HepG2 (cell line): ENCODE measurements at regions not wholly inside any gene's neighbourhood (a gene's known extent, or its start where the extent isn't known, plus 50 kb on each side); places are given as distances from the start of the nearest gene placed in this dataset.

Source experiments
- ATAC-seq: fragments of 200-7000 bp; cut with Tn5 transposase; 3 replicates; pipeline ENCODE4 v1.9.1; 2020; ENCODE audit warnings: mild to moderate bottlenecking, moderate library complexity
- BruUV-seq: library from RNA; stranded (reverse); fragments of 400-500 nt; replicated peaks from 2 replicates; lab custom pipeline; 2021; lab: Mats Ljungman, UMichigan
- CTCF ChIA-PET: fragments of 300-600 bp; formaldehyde crosslinking; extraction: SDS; loops from one replicate; lab custom pipeline; 2021; ENCODE audit warnings: low total read pairs, inconsistent platforms, low intra/inter-chr PET ratio; lab: Yijun Ruan, JAX
- POLR2A ChIA-PET: fragments of 350-600 bp; sonication (Branson Sonifier 250); formaldehyde crosslinking; loops from one replicate; lab custom pipeline; 2020; ENCODE audit warnings: antibody characterized with exemption, inconsistent platforms; lab: Yijun Ruan, JAX
- DNase-seq: peaks from one replicate; pipeline ENCODE4 v3.0.0-alpha.2; 2015; ENCODE audit warnings: low spot score
- FAIRE-seq: peaks from 3 replicates; lab custom pipeline; 2011; peaks lifted over from hg19 to GRCh38; lab: Jason Lieb, UNC
- H2AFZ ChIP-seq: one replicate; pipeline ENCODE4 v1.6.1; 2011; ENCODE audit warnings: low read length, inconsistent platforms
- H3K27ac ChIP-seq: fragments of 300-600 bp; 3 replicates; pipeline ENCODE4 v1.8.0; 2011; ENCODE audit warnings: mixed run types, mild to moderate bottlenecking, mixed read lengths, low read length, inconsistent platforms; ENCODE audit not compliant: insufficient read depth; ENCODE audit errors: extremely low read length
- H3K27me3 ChIP-seq, 2 experiments: fragments of 200-600 bp in 1 of 2; 2 replicates in 1 of 2; 3 replicates in 1 of 2; pipeline versions ENCODE4 v1.6.0 to v1.8.0; 2011; ENCODE audit warnings: low read length in 2 of 2, mild to moderate bottlenecking in 2 of 2, moderate library complexity in 2 of 2, inconsistent platforms in 1 of 2; ENCODE audit not compliant: insufficient read depth in 2 of 2, control insufficient read depth in 1 of 2
- H3K36me3 ChIP-seq, 2 experiments: fragments of 200-600 bp in 1 of 2; replicated peaks in 1 of 2; 2 replicates in 1 of 2; 3 replicates in 1 of 2; pipeline versions ENCODE4 v1.5.1 to v1.8.0; 2011; ENCODE audit warnings: low read length in 2 of 2, inconsistent platforms in 1 of 2; ENCODE audit not compliant: insufficient read depth in 2 of 2, control insufficient read depth in 1 of 2
- H3K4me1 ChIP-seq: 2 replicates; pipeline ENCODE4 v1.5.1; 2012; ENCODE audit warnings: low read length, inconsistent platforms; ENCODE audit not compliant: insufficient read depth
- H3K4me2 ChIP-seq: 2 replicates; pipeline ENCODE4 v1.6.0; 2011; ENCODE audit warnings: low read depth, low read length, inconsistent platforms
- H3K4me3 ChIP-seq, 3 experiments: fragments of 200-600 bp in 1 of 3; sonication (generic), shearing (Covaris generic) in 1 of 3; replicated peaks in 1 of 3; 2 replicates each; pipeline ENCODE4 v1.5.1; 2011 to 2016; ENCODE audit warnings: low read length in 3 of 3, inconsistent platforms in 2 of 3, low read depth in 2 of 3, mild to moderate bottlenecking in 2 of 3, control low read depth in 1 of 3, mixed read lengths in 1 of 3; ENCODE audit not compliant: insufficient read depth in 1 of 3
- H3K79me2 ChIP-seq: one replicate; pipeline ENCODE4 v1.6.1; 2011; ENCODE audit warnings: low read length, inconsistent platforms; ENCODE audit not compliant: insufficient read depth
- H3K9ac ChIP-seq: 2 replicates; pipeline ENCODE4 v1.6.0; 2011; ENCODE audit warnings: mild to moderate bottlenecking, low read depth, low read length, inconsistent platforms; ENCODE audit not compliant: insufficient read depth
- H3K9me3 ChIP-seq: 2 replicates; pipeline ENCODE4 v1.5.1; 2012; ENCODE audit warnings: mild to moderate bottlenecking, low read length
- H4K20me1 ChIP-seq: 2 replicates; pipeline ENCODE4 v1.6.0; 2011; ENCODE audit warnings: inconsistent platforms, mild to moderate bottlenecking, low read length, moderate library complexity; ENCODE audit not compliant: insufficient read depth
- DNMT1 ChIP-seq: sonication (generic); formaldehyde crosslinking; IDR thresholded peaks from 2 replicates; pipeline ENCODE4 v1.5.1; 2020; ENCODE audit warnings: mild to moderate bottlenecking, missing genetic modification reagents
- NFAT5 ChIP-seq: sonication (generic); formaldehyde crosslinking; IDR thresholded peaks from 2 replicates; pipeline ENCODE4 v1.4.0; 2020; ENCODE audit warnings: missing genetic modification reagents
- ZNF646 ChIP-seq: sonication (generic); formaldehyde crosslinking; IDR thresholded peaks from 2 replicates; pipeline ENCODE4 v1.9.0; 2021; ENCODE audit warnings: mild to moderate bottlenecking, missing genetic modification reagents
- WGBS: methylation state at CpG from one replicate; pipeline ENCODE4 v1.1.6; 2017; ENCODE audit warnings: low lambda C conversion rate; 5-methylcytosine and 5-hydroxymethylcytosine counted together
- in situ Hi-C: cut with HindIII; loops from 2 replicates; pipeline ENCODE4 v1.10.0; 2017; ENCODE audit warnings: low pct_unique_long_range_greater_than_20kb; ENCODE audit not compliant: extremely low pct_ligation_motif_present
- intact Hi-C: fragments of 100-400 bp; cut with micrococcal nuclease; formaldehyde crosslinking; loops from one replicate; pipeline ENCODE4 v1.10.0; 2022; ENCODE audit not compliant: unreplicated experiment
- TF ChIP-seq, protein P1 (sequence below): sonication (generic); formaldehyde crosslinking; IDR thresholded peaks from 2 replicates; pipeline ENCODE4 v1.8.0; 2022; ENCODE audit warnings: low read depth, missing genetic modification reagents

DNA sequence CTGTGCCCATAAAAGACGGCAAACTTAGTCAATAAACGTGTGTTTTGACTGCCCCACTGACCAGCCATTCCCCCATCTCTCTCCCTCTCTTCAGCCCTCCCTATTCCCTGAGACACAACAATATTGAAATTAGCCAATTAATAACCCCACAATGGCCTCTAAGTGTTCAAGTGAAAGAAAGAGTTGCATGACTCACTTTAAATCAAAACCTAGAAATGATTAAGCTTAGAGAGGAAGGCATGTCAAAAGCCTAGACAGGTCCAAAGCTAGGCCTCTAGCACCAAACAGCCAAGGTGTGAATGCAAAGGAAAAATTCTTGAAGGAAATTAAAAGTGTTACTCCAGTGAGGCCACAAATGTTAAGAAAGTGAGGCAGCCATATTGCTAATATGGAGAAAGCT, 261.6 kb upstream of the TBX18 start:
- TF ChIP-seq NFAT5 (no peak), DNMT1 (CRISPR knock-in tag) (no peak)
- H3K4me2 ChIP-seq = no peak overlapping the region
- DNase-seq (no peak), FAIRE-seq (no peak), ATAC-seq (no peak)
- H3K9me3 ChIP-seq = no peaks in the 10 kb centered on the region
- no peaks in the 10 kb centered on the region for H3K27me3 ChIP-seq
- H3K4me1 ChIP-seq = no peaks in the 10 kb centered on the region
- 3% methylated on average over 2 of the region's 2 CpGs for WGBS
- no peak overlapping the region for H3K4me3 ChIP-seq
- POLR2A ChIA-PET = no interaction called here
- no peaks in the 10 kb centered on the region for H3K79me2 ChIP-seq
- no TSS peak for BruUV-seq
- in situ Hi-C loops (no loop called here), intact Hi-C loops (no loop called here)
- CTCF ChIA-PET = no interaction called here
- no peaks in the 10 kb centered on the region for H4K20me1 ChIP-seq
- no peak overlapping the region for H3K27ac ChIP-seq
- no peaks in the 10 kb centered on the region for H3K36me3 ChIP-seq
- H3K9ac ChIP-seq = no peak overlapping the region
- no peak overlapping the region for H2AFZ ChIP-seq

DNA sequence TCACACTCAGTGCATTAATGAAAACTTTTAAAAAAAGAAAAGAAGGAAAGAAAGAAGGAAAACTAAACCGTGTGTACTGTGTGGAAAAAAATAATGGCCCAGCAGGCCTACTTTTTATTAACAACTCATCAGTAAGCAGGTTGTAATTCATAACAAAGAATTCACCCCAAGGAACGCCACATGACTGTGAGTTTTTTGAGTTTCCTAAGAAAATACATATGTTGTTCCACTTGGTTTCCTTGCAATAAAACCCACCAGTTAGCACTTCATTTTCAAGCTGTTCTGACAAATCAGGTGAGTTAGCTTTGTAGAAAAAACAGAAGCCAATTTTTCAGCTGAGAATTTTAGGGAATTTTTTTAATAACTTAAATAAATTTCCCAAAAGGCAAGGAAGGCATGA, 259.3 kb upstream of the TBX18 start:
- ChIA-PET CTCF (no interaction called here), POLR2A (no interaction called here)
- Histone ChIP-seq H3K4me2 (no peak overlapping the region), H3K4me3 (no peak overlapping the region), H3K27ac (no peak overlapping the region), H3K27me3 (no peaks in the 10 kb centered on the region), H3K9ac (no peak overlapping the region), H3K4me1 (no peaks in the 10 kb centered on the region), H2AFZ (no peak overlapping the region), H3K9me3 (no peaks in the 10 kb centered on the region), H3K79me2 (no peaks in the 10 kb centered on the region), H4K20me1 (no peaks in the 10 kb centered on the region), H3K36me3 (no peaks in the 10 kb centered on the region)
- FAIRE-seq (no peak), ATAC-seq (no peak), DNase-seq (no peak)
- in situ Hi-C loops (loop anchor here (25.0 kb wide), 1 partner anchor 289 kb away; no protein-coding TSS in a partner anchor), intact Hi-C loops (no loop called here)
- BruUV-seq = no TSS peak
- 1% methylated on average over 2 of the region's 2 CpGs for WGBS
- TF ChIP-seq, protein P1, sequence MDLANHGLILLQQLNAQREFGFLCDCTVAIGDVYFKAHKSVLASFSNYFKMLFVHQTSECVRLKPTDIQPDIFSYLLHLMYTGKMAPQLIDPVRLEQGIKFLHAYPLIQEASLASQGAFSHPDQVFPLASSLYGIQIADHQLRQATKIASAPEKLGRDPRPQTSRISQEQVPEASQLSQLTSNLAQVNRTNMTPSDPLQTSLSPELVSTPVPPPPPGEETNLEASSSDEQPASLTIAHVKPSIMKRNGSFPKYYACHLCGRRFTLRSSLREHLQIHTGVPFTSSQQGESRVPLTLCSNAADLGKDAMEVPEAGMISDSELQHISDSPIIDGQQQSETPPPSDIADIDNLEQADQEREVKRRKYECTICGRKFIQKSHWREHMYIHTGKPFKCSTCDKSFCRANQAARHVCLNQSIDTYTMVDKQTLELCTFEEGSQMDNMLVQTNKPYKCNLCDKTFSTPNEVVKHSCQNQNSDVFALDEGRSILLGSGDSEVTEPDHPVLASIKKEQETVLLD (CRISPR knock-in tag) = no peak
- no peak for TF ChIP-seq ZNF646 (CRISPR knock-in tag)
